M059J (cell line): ENCODE measurements at regions not wholly inside any gene's neighbourhood (a gene's known extent, or its start where the extent isn't known, plus 50 kb on each side); places are given as distances from the start of the nearest gene placed in this dataset.
"Not testable (repeated sequence)": the region's sequence is repeated elsewhere in the genome, so short reads cannot be mapped to it uniquely, and the experiment has no call there.

Source experiments
- DNase-seq: peaks from one replicate; pipeline ENCODE4 v3.0.0-alpha.2; 2012; ENCODE audit warnings: low read depth

GRCh38 chr2:63739180-63739579 is 102.5 kb upstream of the UGP2 start:
- DNase-seq: not testable (repeated sequence)

DNA sequence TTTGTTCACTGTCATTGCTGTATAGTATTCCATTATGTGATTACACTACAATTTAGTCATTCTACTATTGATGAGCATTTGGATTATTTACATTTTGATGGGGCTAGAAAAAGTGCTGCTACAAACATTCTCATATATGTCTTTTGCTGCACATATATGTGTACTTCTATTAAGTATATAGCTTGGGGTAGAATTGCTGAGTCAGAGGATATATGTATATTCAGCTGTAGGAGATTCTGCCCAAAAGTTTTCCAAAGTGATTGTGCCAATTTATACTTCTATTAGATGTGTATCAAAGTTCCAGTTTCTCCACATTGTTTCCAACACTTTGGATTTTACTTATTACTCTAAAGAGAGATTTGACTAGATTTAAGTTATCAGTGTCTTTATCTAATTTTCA is 101.7 kb upstream of the UGP2 start:
- no peak for DNase-seq

DNA sequence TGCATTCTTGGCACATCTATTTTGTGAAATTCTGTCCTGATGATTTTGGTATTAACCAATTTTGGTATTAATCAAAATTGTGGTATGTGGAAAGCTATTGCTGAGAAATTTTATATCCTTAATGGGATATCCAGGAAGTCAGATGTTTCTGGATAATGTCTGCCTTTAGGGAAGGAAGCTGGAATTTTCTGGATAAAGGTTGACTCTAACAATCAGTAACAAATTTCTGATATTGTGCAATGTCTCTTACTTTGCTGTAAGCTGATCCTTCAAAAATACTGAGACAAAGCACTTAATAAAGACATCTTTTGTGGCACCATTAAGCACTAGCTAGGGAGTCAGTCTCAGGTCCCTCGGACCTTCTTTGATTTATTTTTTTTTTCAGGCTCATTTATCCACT is 100.8 kb upstream of the UGP2 start:
- no peak for DNase-seq

DNA sequence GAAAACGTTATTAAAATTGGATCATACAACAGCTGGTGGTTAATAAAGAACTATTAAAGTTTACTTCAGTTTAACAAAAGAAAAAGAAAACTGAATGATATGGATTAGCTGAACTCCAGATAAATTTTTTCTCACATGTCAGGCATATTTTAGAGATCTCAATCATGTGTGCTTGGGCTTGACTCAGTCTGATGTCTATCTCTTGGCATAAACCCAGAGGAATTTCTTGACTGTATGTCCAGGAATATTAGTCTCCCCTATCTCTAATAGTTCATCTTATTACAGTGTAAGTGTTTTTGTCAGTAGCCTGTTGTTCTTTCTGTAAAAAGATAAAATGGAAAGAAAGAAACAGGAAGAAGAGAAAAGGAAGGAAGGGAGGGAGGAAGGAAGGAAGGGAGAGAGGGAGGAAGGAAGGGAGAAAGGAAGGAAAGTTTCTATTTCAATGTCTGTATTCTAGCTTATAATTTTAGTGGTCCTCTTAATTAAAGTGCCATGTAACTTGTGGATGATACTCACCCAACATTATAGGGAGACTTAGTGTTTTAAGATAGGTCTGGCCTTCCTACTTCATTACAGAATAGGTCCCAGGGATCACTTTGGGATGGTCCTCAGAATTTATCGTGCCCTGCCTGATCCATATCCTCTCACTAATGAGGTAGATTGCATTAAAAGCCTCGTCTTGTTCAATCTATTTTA is 99.7 kb upstream of the UGP2 start:
- peak; percentile 61 for DNase-seq

- peak; percentile 10 for DNase-seq
These were observed 99.1 kb upstream of the UGP2 start for GRCh38 chr2:63742580-63742976.

GRCh38 chr2:63743170-63743981 is 98.3 kb upstream of the UGP2 start:
- DNase-seq: no peak

GRCh38 chr2:63743982-63744966 is 97.4 kb upstream of the UGP2 start:
- DNase-seq: no peak

DNA sequence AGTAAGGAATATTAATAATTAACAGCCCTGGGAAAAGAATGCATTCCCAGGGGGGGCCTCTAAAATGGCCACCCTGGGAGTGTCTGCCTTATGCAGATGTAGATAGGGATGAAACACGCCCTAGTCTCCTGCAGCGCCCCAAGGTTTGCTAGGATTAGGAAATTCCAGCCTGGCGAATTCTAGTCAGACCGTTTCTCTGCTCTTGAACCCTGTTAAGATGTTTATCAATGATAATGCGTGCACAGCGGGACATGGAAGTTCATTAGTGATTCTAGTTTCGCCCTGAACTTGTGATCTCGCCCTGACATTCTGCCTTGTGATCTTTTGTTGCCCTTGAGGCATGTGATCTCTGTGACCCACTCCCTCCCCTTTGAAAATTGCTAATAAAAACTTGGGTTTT is 95.1 kb upstream of the UGP2 start:
- not testable (repeated sequence) for DNase-seq

GRCh38 chr2:63751901-63752300 is 89.8 kb upstream of the UGP2 start:
- no peak for DNase-seq

GRCh38 chr2:63755216-63755615 is 86.5 kb upstream of the UGP2 start:
- no peak for DNase-seq

GRCh38 chr2:63755965-63756364 is 85.7 kb upstream of the UGP2 start:
- DNase-seq: peak; percentile 40

DNA sequence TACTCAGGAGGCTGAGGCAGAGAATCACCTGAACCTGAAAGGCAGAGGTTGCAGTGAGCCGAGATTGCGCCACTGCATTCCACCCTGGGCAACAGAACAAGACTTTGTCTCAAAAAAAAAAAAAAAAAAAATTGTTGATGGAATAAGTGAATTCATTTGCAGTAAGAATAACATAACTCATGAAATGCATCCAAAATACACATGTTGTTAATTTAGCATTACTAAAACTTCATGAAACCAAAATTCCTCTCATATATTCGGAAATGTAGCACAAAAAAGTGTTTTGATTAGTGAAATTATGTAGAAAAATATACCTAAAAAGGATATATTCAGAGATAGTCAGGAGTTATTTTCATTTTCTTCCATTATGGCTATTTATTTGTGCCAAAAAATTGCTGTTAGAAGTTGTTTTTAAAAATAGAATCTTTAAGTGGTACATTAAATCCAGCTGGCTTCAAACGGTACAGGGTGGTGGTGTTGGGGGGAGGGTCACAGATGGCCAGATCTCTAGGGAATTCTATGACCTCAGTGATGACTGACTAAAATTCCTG is 78.2 kb upstream of the UGP2 start:
- DNase-seq: no peak

GRCh38 chr2:63764630-63765029 is 77.1 kb upstream of the UGP2 start:
- no peak for DNase-seq

- no peak for DNase-seq
These were observed 76.6 kb upstream of the UGP2 start for GRCh38 chr2:63765117-63765516.

GRCh38 chr2:63767307-63767706 is 74.4 kb upstream of the UGP2 start:
- DNase-seq: no peak

DNA sequence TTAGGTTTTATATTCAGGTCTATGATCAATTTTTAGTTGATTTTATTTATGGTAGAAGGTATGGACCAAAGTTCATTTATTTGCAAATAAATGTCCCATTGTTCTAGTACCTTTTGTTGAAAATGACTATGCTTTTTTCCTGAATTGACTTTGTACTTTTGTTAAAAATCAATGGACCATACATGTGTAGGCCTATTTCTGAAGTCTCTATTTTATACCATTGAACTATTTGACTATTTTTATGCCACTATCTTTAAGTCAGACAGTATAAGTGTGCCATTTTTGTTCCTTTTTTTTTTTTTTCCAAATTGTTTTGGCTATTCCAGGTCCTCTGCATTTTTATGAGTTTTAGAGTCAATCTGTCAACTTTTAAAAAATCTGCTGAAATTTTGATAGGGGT is 73.6 kb upstream of the UGP2 start:
- no peak for DNase-seq

- no peak for DNase-seq
These were observed 71.8 kb upstream of the UGP2 start for GRCh38 chr2:63769915-63770314.

DNA sequence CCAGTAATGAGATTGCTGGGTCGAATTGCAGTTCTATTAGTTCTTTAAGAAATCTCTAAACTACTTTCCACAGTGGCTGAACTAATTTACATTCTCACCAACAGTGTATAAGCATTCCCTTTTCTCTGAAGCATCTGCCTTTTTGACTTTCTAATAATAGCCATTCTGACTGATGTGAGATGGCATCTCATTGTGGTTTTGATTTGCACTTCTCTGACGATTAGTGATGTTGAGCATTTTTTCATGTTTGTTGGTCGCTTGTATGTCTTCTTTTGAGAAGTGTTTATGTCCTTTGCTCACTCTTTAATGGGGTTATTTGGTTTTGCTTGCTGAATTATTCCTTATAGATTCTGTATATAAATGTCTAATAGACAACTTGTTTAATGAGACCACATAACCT is 69.6 kb upstream of the UGP2 start:
- no peak for DNase-seq

GRCh38 chr2:63775191-63775590 is 66.5 kb upstream of the UGP2 start:
- DNase-seq: no peak

DNA sequence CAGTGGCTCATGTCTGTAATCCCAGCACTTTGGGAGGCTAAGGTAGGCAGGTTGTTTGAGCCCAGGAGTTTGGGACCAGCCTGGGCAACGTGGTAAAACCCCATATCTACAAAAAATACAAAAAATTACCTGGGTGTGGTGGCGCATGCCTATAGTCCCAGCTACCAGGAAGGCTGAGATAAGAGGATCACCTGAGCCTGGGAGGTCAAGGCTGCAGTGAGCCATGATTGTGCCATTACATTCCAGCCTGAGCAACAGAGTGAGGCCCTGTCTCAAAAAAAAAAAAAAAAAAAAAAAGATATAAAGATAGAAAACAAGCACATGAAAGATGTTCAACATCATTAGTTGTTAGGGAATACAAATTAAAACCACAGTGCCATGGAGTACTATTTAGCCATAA is 65.3 kb upstream of the UGP2 start:
- no peak for DNase-seq

- no peak for DNase-seq
These were observed 63.9 kb upstream of the UGP2 start for GRCh38 chr2:63777816-63778215.

DNA sequence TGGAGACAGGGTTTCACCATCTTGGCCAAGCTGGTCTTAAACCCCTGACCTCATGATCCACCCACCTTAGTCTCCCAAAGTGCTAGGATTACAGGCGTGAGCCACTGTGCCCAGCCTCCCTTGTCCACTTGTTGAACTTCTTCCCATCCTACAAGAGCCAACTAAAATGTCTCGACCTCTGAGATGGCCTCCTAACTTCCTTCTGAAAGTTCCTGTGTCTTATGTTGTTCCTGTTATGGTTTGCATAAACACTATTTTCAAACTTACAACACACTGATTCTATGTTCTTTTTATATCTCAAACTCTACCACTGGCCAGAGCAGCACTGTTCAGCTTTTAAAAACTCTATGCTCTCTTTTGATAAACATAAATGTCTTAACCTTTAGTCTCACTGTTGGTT is 63.3 kb upstream of the UGP2 start:
- no peak for DNase-seq
